ENCODE measurements at regions not wholly inside any gene's neighbourhood (a gene's known extent, or its start where the extent isn't known, plus 50 kb on each side); places are given as distances from the start of the nearest gene placed in this dataset.

DNA sequence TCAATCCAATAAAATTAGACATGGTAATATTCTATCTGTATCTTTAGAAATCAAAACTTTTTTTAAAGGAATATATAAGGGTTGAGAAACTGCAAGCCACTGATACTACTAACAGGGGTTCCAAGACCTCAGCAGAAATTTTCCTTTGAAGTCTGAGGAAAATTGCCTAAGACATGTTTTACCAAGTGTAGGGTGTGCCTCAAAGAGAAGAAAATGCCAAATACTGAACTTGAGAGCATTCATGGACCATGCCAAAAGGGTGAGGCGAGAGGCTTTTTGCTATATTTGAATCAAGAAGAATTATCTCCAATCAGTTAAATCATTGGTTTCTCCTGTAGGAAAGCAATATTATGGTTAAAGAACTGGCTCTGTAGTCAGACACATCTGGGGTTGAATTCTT is 207.9 kb upstream of the B3GALT2 start:
- Histone ChIP-seq H4K20me1 (replicated peaks; ENCODE audit: control insufficient read depth, extremely low read depth, insufficient read depth, low read length) (no peaks in the 10 kb centered on the region), H3K9me1 (replicated peaks; ENCODE audit: control insufficient read depth, extremely low read depth, insufficient read depth, low read length) (no peaks in the 10 kb centered on the region), H3K9me3 (replicated peaks; ENCODE audit: control insufficient read depth, insufficient read depth, low read length) (no peaks in the 10 kb centered on the region), H2AFZ (ENCODE audit: low read depth, low read length) (no peak overlapping the region), H3K4me1 (ENCODE audit: control insufficient read depth, extremely low read depth, insufficient read depth, low read length) (no peaks in the 10 kb centered on the region), H3K36me3 (ENCODE audit: control insufficient read depth in 2 of 2, extremely low read depth in 1 of 2, insufficient read depth in 2 of 2, low read length in 2 of 2) (no peaks in the 10 kb centered on the region), H3K27me3 (ENCODE audit: control insufficient read depth in 2 of 2, insufficient read depth in 2 of 2, low read length in 2 of 2) (no peaks in the 10 kb centered on the region), H3K4me2 (ENCODE audit: insufficient read depth, low read length) (no peak overlapping the region), H3K4me3 (replicated peaks in 1 of 3; ENCODE audit: insufficient read depth in 1 of 3, low read depth in 1 of 3, low read length in 3 of 3) (no peak overlapping the region), H3K27ac (ENCODE audit: insufficient read depth, low read depth, low read length) (no peak overlapping the region), H3K79me2 (ENCODE audit: control insufficient read depth, insufficient read depth, low read length) (no peaks in the 10 kb centered on the region), H3K9ac (replicated peaks; ENCODE audit: extremely low read depth, insufficient read depth, low read length) (no peak overlapping the region)
- BruUV-seq (replicated peaks) = no TSS peak
- ChIA-PET CTCF (no interaction called here), POLR2A (no interaction called here)
- intact Hi-C loops (cut with micrococcal nuclease) = no loop called here
- DNase-seq (ENCODE audit: low read depth, low spot score) (no peak), FAIRE-seq (no peak)
- no peak for TF ChIP-seq FOS (IDR thresholded peaks at IDR 0.05; ENCODE audit: borderline replicate concordance, insufficient read depth, low read length)
- no peak for TF ChIP-seq GATA2 (IDR thresholded peaks at IDR 0.05; ENCODE audit: insufficient read depth, insufficient read length, low read depth, low read length)
- no peak for TF ChIP-seq EZH2 (IDR thresholded peaks at IDR 0.05; ENCODE audit: borderline replicate concordance, low read depth, low read length, severe bottlenecking)
- no peak for TF ChIP-seq POLR2AphosphoS5 (IDR thresholded peaks at IDR 0.05; ENCODE audit: insufficient read depth, low read depth, low read length)
- TF ChIP-seq, protein P1, sequence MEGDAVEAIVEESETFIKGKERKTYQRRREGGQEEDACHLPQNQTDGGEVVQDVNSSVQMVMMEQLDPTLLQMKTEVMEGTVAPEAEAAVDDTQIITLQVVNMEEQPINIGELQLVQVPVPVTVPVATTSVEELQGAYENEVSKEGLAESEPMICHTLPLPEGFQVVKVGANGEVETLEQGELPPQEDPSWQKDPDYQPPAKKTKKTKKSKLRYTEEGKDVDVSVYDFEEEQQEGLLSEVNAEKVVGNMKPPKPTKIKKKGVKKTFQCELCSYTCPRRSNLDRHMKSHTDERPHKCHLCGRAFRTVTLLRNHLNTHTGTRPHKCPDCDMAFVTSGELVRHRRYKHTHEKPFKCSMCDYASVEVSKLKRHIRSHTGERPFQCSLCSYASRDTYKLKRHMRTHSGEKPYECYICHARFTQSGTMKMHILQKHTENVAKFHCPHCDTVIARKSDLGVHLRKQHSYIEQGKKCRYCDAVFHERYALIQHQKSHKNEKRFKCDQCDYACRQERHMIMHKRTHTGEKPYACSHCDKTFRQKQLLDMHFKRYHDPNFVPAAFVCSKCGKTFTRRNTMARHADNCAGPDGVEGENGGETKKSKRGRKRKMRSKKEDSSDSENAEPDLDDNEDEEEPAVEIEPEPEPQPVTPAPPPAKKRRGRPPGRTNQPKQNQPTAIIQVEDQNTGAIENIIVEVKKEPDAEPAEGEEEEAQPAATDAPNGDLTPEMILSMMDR (IDR thresholded peaks at IDR 0.05; ENCODE audit: extremely low read depth in 1 of 2, insufficient read depth in 1 of 2, low read depth in 1 of 2, low read length in 2 of 2) = no peak
- TF ChIP-seq, protein P2, sequence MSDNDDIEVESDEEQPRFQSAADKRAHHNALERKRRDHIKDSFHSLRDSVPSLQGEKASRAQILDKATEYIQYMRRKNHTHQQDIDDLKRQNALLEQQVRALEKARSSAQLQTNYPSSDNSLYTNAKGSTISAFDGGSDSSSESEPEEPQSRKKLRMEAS (IDR thresholded peaks at IDR 0.05; ENCODE audit: insufficient read depth, insufficient read length) = no peak
- TF ChIP-seq MYC (IDR thresholded peaks at IDR 0.05; ENCODE audit: low read depth, low read length) = no peak
- TF ChIP-seq POLR2A (IDR thresholded peaks at IDR 0.05; ENCODE audit: low read depth, low read length) = no peak
- TF ChIP-seq JUN (IDR thresholded peaks at IDR 0.05; ENCODE audit: borderline replicate concordance, insufficient read depth, insufficient read length, low read depth) = no peak
- dilution Hi-C loops (cut with MboI; ENCODE audit: extremely low pct_ligation_motif_present, low sequenced_read_pairs) = no loop called here
